CD14-positive monocyte (primary cell): ENCODE measurements at regions not wholly inside any gene's neighbourhood (a gene's known extent, or its start where the extent isn't known, plus 50 kb on each side); places are given as distances from the start of the nearest gene placed in this dataset.

ENCODE experiments used
- DNase-seq, 3 donors: peaks; one replicate each; pipeline ENCODE4 v3.0.0-alpha.2; 2011 to 2022
- H2AFZ ChIP-seq: 2 replicates; pipeline ENCODE4 v1.6.0; 2012; ENCODE audit warnings: mild to moderate bottlenecking, low read depth, low read length, inconsistent platforms; ENCODE audit not compliant: insufficient read depth, poor library complexity, severe bottlenecking
- H3K27ac ChIP-seq, 2 donors: 1 replicate in 1 of 2; 2 replicates in 1 of 2; pipeline ENCODE4 v1.5.1; 2012 to 2013; ENCODE audit warnings: low read length in 2 of 2, control low read depth in 1 of 2, inconsistent platforms in 1 of 2, low read depth in 1 of 2, mild to moderate bottlenecking in 1 of 2
- H3K27me3 ChIP-seq, 2 donors: one replicate each; pipeline versions ENCODE4 v1.6.0 to v1.6.1; 2011 to 2013; ENCODE audit warnings: low read length in 2 of 2; ENCODE audit not compliant: control insufficient read depth in 2 of 2, insufficient read depth in 2 of 2
- H3K36me3 ChIP-seq, 2 donors: replicated peaks in 1 of 2; 1 replicate in 1 of 2; 2 replicates in 1 of 2; pipeline versions ENCODE4 v1.5.1 to v1.6.1; 2012 to 2013; ENCODE audit warnings: low read length in 2 of 2, control low read depth in 1 of 2, inconsistent platforms in 1 of 2, mild to moderate bottlenecking in 1 of 2; ENCODE audit not compliant: insufficient read depth in 2 of 2, control insufficient read depth in 1 of 2
- H3K4me1 ChIP-seq, 2 donors: 1 replicate in 1 of 2; 2 replicates in 1 of 2; pipeline versions ENCODE4 v1.5.1 to v1.6.1; 2012 to 2013; ENCODE audit warnings: low read length in 2 of 2, control low read depth in 1 of 2, inconsistent platforms in 1 of 2, mild to moderate bottlenecking in 1 of 2, moderate library complexity in 1 of 2; ENCODE audit not compliant: insufficient read depth in 2 of 2, control insufficient read depth in 1 of 2
- H3K4me2 ChIP-seq: replicated peaks from 2 replicates; pipeline ENCODE3; 2012; ENCODE audit warnings: low read length, moderate library complexity, mild to moderate bottlenecking; ENCODE audit not compliant: poor library complexity, severe bottlenecking; ENCODE audit errors: extremely low read depth
- H3K4me3 ChIP-seq, 3 experiments: fragments of 200-600 bp in 1 of 3; sonication (generic) in 1 of 3; replicated peaks in 1 of 3; 1 replicate in 2 of 3; 2 replicates in 1 of 3; pipeline ENCODE4 v1.5.1; 2011 to 2013; ENCODE audit warnings: low read length in 3 of 3, mild to moderate bottlenecking in 3 of 3, control low read depth in 2 of 3, low read depth in 2 of 3, inconsistent platforms in 1 of 3, moderate library complexity in 1 of 3
- H3K79me2 ChIP-seq: 2 replicates; pipeline ENCODE4 v1.6.0; 2012; ENCODE audit warnings: mild to moderate bottlenecking, control low read depth, inconsistent platforms, low read length, moderate library complexity; ENCODE audit not compliant: insufficient read depth
- H3K9ac ChIP-seq: 2 replicates; pipeline ENCODE4 v1.6.0; 2017; ENCODE audit warnings: low read length, mild to moderate bottlenecking; ENCODE audit not compliant: insufficient read depth, poor library complexity, severe bottlenecking
- H3K9me3 ChIP-seq, 2 donors: replicated peaks in 1 of 2; 1 replicate in 1 of 2; 2 replicates in 1 of 2; pipeline versions ENCODE4 v1.5.1 to v1.6.1; 2012 to 2013; ENCODE audit warnings: low read length in 2 of 2, control low read depth in 1 of 2; ENCODE audit not compliant: control insufficient read depth in 1 of 2, insufficient read depth in 1 of 2
- H4K20me1 ChIP-seq: 2 replicates; pipeline ENCODE4 v1.6.0; 2012; ENCODE audit warnings: mild to moderate bottlenecking, low read length, control low read depth, moderate library complexity; ENCODE audit not compliant: insufficient read depth
- H3K27ac Mint-ChIP-seq, 7 donors: one replicate each; pipeline ENCODE4 v1.8.0; 2020; ENCODE audit warnings: mild to moderate bottlenecking in 7 of 7, mixed read lengths in 7 of 7, moderate library complexity in 6 of 7, inconsistent platforms in 2 of 7
- H3K27me3 Mint-ChIP-seq, 3 donors: one replicate each; pipeline ENCODE4 v1.8.0; 2021 to 2022; ENCODE audit warnings: low read depth in 3 of 3, mild to moderate bottlenecking in 3 of 3, mixed read lengths in 3 of 3, moderate library complexity in 3 of 3, inconsistent platforms in 1 of 3
- H3K36me3 Mint-ChIP-seq, 2 donors: one replicate each; pipeline ENCODE4 v1.8.0; 2020; ENCODE audit warnings: mixed read lengths in 2 of 2, inconsistent platforms in 1 of 2, mild to moderate bottlenecking in 1 of 2
- H3K4me1 Mint-ChIP-seq: one replicate; pipeline ENCODE4 v1.8.0; 2020; ENCODE audit warnings: mild to moderate bottlenecking, mixed read lengths
- H3K4me3 Mint-ChIP-seq, 2 donors: one replicate each; pipeline ENCODE4 v1.8.0; 2020; ENCODE audit warnings: mild to moderate bottlenecking in 2 of 2, mixed read lengths in 2 of 2, moderate library complexity in 1 of 2
- H3K9me3 Mint-ChIP-seq, 7 donors: one replicate each; pipeline ENCODE4 v1.8.0; 2020 to 2022; ENCODE audit warnings: mixed read lengths in 7 of 7, mild to moderate bottlenecking in 6 of 7, moderate library complexity in 6 of 7, inconsistent platforms in 2 of 7
- WGBS: methylation state at CpG from one replicate; pipeline ENCODE4 v1.1.5; 2013; ENCODE audit warnings: missing lambda C conversion rate; ENCODE audit not compliant: insufficient coverage; 5-methylcytosine and 5-hydroxymethylcytosine counted together
- intact Hi-C, 2 donors: fragments of 100-400 bp; cut with micrococcal nuclease; formaldehyde crosslinking; loops; one replicate each; pipeline versions ENCODE4 v1.15.0 to v1.15.1; 2023
- TF ChIP-seq, protein P1 (sequence below): fragments of 200-600 bp; IDR thresholded peaks from one replicate; pipeline ENCODE4 v1.8.0; 2022; ENCODE audit warnings: antibody characterized with exemption, mild to moderate bottlenecking

DNA sequence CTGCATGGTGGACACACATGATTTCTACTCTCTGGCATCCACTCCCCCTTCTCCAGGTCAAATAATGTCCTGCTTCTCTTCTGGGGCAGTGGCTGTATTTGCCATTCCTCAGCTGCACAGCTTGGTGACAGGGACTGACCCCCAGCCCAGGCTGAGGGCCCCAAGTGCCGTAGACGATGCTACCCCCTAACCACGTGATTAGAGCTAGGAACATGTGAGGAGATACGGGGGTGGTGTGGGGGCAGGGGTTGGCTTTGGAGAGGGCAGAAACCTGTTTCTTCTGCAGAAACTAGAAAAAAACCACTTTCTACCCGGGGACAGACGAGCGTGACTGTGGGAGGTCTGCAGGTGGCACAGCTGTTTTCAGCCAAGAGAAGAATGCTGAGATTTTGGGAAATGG is 192.4 kb downstream of the SIPA1L2 start:
- Histone ChIP-seq H3K4me2 (no peak overlapping the region), H3K4me1 (no peaks in the 10 kb centered on the region), H3K79me2 (no peaks in the 10 kb centered on the region), H4K20me1 (no peaks in the 10 kb centered on the region), H3K27ac (no peak overlapping the region), H3K36me3 (peaks cover 0 to 55% of the 10 kb centered on the region in 2 donors), H2AFZ (no peak overlapping the region), H3K27me3 (no peaks in the 10 kb centered on the region), H3K9me3 (no peaks in the 10 kb centered on the region), H3K4me3 (no peak overlapping the region), H3K9ac (no peak overlapping the region)
- H3K4me1 Mint-ChIP-seq = no peaks in the 10 kb centered on the region
- DNase-seq = no peak
- H3K4me3 Mint-ChIP-seq = no peak overlapping the region
- TF ChIP-seq, protein P1, sequence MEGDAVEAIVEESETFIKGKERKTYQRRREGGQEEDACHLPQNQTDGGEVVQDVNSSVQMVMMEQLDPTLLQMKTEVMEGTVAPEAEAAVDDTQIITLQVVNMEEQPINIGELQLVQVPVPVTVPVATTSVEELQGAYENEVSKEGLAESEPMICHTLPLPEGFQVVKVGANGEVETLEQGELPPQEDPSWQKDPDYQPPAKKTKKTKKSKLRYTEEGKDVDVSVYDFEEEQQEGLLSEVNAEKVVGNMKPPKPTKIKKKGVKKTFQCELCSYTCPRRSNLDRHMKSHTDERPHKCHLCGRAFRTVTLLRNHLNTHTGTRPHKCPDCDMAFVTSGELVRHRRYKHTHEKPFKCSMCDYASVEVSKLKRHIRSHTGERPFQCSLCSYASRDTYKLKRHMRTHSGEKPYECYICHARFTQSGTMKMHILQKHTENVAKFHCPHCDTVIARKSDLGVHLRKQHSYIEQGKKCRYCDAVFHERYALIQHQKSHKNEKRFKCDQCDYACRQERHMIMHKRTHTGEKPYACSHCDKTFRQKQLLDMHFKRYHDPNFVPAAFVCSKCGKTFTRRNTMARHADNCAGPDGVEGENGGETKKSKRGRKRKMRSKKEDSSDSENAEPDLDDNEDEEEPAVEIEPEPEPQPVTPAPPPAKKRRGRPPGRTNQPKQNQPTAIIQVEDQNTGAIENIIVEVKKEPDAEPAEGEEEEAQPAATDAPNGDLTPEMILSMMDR = no peak
- WGBS = no CpG with 5 or more reads among the region's 7 CpGs
- no peaks in the 10 kb centered on the region for H3K27me3 Mint-ChIP-seq
- peaks cover 0 to 2% (median 0%) of the 10 kb centered on the region in 7 donors for H3K9me3 Mint-ChIP-seq
- H3K36me3 Mint-ChIP-seq = peaks cover 45 to 65% of the 10 kb centered on the region in 2 donors
- H3K27ac Mint-ChIP-seq = peak overlapping the region in 1 of 7 donors; percentile 16
- intact Hi-C loops = no loop called here

DNA sequence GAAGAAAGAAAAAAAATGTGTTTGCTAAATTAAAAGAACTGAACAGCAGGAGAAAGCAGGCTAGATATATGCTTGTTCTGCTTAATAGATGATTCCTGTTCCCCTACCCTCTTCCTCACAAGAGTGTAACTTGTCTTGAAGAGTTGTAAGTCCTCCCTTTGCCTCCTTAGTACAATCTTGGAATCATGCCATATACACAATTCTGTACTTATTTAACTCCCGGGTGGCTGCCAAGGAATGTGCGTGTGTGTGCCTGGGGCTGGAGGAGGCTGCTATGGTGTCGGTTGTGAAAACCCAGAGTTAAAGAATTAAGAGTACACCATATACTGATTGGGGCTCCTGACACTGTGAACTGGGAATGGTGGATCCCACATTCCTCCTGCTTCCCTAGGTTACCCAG is 194.2 kb downstream of the SIPA1L2 start:
- Mint-ChIP-seq H3K27me3 (no peaks in the 10 kb centered on the region), H3K4me3 (no peak overlapping the region), H3K9me3 (peaks cover 0 to 2% (median 0%) of the 10 kb centered on the region in 7 donors), H3K27ac (no peak overlapping the region), H3K4me1 (no peaks in the 10 kb centered on the region), H3K36me3 (peaks cover 48 to 65% of the 10 kb centered on the region in 2 donors)
- DNase-seq = no peak
- Histone ChIP-seq H3K79me2 (no peaks in the 10 kb centered on the region), H3K36me3 (peaks cover 0 to 43% of the 10 kb centered on the region in 2 donors), H3K4me1 (no peaks in the 10 kb centered on the region), H3K4me2 (no peak overlapping the region), H3K27me3 (no peaks in the 10 kb centered on the region), H3K9ac (no peak overlapping the region), H3K27ac (no peak overlapping the region), H4K20me1 (no peaks in the 10 kb centered on the region), H2AFZ (no peak overlapping the region), H3K9me3 (no peaks in the 10 kb centered on the region), H3K4me3 (no peak overlapping the region)
- intact Hi-C loops = no loop called here
- no CpG with 5 or more reads among the region's 3 CpGs for WGBS
- TF ChIP-seq, protein P1 = no peak
